GM12875 (cell line): ENCODE measurements at regions not wholly inside any gene's neighbourhood (a gene's known extent, or its start where the extent isn't known, plus 50 kb on each side); places are given as distances from the start of the nearest gene placed in this dataset.

Experiments
- H3K4me3 ChIP-seq: one replicate; pipeline ENCODE4 v1.5.1; 2011; ENCODE audit warnings: low read depth, low read length, control low read depth
- TF ChIP-seq, protein P1 (sequence below): IDR thresholded peaks from 2 replicates; pipeline ENCODE4 v1.5.1; 2011; ENCODE audit warnings: low read depth, mild to moderate bottlenecking, control low read depth, inconsistent platforms, low read length, moderate library complexity, borderline replicate concordance; ENCODE audit not compliant: insufficient read depth

DNA sequence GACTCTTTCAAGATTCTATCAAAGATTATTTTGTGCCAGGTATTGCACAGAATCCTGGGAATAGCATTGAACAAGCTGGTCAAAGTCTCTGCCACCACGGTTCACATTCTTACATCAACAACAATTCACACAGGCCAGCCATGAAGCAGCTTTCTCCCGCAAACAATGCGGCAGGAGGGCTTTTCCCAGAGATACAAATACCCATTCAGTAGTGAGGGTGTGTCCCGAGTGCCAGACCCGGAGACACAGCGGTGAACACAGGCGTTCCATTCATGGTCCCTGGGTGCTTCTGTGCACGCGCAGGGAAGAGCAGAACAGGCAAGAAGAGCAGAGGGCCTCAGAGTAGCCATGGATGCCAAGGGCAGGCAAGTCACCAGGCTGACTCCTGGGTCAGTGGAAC, 83.3 kb upstream of the PDE10A start:
- TF ChIP-seq, protein P1, sequence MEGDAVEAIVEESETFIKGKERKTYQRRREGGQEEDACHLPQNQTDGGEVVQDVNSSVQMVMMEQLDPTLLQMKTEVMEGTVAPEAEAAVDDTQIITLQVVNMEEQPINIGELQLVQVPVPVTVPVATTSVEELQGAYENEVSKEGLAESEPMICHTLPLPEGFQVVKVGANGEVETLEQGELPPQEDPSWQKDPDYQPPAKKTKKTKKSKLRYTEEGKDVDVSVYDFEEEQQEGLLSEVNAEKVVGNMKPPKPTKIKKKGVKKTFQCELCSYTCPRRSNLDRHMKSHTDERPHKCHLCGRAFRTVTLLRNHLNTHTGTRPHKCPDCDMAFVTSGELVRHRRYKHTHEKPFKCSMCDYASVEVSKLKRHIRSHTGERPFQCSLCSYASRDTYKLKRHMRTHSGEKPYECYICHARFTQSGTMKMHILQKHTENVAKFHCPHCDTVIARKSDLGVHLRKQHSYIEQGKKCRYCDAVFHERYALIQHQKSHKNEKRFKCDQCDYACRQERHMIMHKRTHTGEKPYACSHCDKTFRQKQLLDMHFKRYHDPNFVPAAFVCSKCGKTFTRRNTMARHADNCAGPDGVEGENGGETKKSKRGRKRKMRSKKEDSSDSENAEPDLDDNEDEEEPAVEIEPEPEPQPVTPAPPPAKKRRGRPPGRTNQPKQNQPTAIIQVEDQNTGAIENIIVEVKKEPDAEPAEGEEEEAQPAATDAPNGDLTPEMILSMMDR = no peak
- no peak overlapping the region for H3K4me3 ChIP-seq

DNA sequence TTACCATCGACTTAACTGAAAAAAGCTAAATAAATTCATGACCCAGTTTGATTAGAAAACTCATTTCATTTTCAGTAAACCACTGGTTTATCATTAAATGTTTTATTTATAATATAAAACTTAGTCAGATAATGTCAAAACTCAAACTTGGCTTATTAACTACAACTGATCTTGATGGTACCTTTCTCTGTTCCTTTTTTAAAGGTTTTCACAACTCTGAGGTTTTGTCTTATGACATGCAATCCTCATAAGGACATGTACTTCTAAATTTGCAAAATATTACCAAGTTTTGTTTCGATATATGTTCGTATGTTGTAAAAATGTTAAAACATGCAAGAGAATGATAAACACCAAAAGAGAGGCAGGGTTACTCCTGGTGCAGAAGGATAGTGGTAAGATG, 82.5 kb upstream of the PDE10A start:
- TF ChIP-seq, protein P1 = no peak
- no peak overlapping the region for H3K4me3 ChIP-seq

DNA sequence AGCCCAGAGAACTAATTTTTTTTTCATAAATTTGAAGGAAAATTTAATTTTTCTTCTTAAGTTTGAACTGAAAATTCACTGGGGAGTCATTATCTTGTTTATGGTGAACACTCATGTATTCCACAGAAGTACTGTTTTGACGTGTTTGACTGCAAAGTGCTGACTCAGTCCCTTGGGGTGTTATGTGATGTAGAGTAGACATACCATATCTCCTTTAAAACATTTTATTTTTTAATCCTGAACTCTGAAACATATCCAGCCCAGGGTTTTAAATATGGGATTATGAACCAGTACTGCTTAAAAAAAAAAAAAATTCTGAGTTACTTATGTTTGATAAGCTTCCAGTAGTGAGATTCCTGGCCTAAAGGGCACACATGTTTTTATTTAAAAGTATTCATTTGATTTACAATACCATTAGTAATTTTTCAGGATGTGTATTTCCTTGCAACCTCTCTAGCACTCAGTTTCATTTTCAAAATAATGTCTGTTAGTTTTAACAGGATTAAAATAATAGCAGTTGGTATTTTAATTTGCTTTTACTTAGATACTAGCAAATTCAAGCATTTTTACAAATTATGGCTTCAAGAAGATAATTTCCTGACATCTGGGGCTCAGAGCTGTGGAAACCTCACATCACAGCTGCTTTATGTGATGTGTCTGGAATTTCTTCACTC, 81.7 kb upstream of the PDE10A start:
- TF ChIP-seq, protein P1 = no peak

DNA sequence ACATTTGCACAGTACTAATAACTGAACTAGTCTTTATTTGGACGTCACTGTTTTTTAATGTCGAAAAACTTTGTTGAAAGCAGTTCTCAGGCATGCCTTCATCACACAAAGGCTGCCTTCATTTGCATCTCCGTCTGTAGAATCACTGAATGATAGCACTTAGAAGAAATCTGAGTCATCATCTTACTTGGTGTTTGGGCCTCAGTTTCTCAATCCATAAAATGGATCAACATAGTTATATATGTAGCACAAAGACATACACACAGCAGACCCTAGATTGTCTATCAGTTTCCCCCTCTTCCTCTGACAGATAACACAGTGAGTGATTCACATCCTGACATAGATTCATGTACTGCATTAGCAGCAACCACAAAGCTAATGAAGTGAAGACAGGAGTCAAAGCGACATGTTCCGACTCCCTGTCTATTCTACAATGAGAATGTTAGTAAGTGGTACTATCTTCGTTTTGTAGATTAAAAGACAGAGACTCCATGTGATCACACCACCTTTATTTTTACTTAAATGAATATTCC, 80.4 kb upstream of the PDE10A start:
- TF ChIP-seq, protein P1 = no peak
- no peak overlapping the region for H3K4me3 ChIP-seq

More for the DNA sequence above, 81.7 kb upstream of the PDE10A start:
- no peak overlapping the region for H3K4me3 ChIP-seq

DNA sequence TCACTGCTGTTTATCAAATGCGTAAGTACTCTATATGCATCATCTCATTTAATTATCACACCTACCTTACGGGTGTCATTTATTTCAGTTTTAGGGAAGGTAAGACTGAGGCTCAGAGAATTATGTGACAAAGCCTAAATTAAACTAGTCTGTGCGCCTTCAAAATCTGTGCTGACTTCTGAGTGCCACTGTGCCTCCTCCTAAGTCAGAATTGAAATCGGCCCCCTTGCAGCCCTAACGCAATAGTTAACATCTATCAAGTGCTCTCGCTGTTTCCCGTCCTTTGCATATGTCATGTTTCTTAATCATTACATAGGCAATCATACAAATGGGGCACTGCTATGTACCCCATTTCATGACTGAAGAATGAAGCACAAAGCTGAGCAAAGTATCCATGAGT, 79.0 kb upstream of the PDE10A start:
- H3K4me3 ChIP-seq = no peak overlapping the region
- TF ChIP-seq, protein P1 = no peak

DNA sequence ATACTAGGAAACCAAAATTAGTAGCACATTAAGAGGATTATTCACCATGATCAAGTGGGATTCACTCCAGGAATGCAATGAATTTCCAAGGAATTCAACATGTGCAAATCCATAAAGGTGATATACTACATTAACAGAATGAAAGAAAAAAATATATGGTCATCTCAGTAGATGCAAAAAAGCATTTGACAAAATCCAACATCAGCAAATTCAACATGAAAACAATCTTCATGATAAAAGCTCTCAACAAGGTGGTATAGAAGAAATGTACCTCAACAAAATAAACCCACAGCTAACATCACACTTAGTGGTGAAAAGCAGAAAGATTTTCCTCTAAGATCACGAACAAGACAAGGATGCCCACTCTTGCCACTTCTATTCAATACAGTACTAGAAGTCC, 74.4 kb upstream of the PDE10A start:
- TF ChIP-seq, protein P1 = no peak
- H3K4me3 ChIP-seq = no peak overlapping the region

DNA sequence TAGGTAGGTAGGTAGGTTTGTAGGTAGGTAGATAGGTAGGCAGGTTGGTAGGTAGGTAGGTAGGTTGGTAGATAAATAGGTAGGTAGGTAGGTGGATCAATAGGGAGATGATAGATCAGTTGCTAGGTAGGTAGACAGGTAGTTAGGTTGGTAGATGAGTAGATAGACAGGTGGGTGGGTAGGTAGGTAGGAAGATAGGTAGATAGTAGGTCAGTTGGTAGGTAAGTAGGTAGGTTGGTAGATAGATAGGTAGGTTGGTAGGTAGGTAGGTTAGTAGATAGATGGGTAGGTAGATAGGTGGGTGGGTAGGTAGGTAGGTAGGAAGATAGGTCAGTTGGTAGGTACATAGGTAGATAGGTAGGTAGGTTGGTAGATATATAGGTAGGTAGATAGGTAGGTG, 72.0 kb upstream of the PDE10A start:
- TF ChIP-seq, protein P1 = no peak

More for the DNA sequence above, 72.0 kb upstream of the PDE10A start:
- H3K4me3 ChIP-seq = no peak overlapping the region
